ENCODE measurements at regions not wholly inside any gene's neighbourhood (a gene's known extent, or its start where the extent isn't known, plus 50 kb on each side); places are given as distances from the start of the nearest gene placed in this dataset.
"Not testable (repeated sequence)": the region's sequence is repeated elsewhere in the genome, so short reads cannot be mapped to it uniquely, and the experiment has no call there.

GRCh38 chr3:40939741-40940130 is 259.6 kb upstream of the CTNNB1 start:
- DNase-seq (ENCODE audit: low read depth in 2 of 2) = no peak

DNA sequence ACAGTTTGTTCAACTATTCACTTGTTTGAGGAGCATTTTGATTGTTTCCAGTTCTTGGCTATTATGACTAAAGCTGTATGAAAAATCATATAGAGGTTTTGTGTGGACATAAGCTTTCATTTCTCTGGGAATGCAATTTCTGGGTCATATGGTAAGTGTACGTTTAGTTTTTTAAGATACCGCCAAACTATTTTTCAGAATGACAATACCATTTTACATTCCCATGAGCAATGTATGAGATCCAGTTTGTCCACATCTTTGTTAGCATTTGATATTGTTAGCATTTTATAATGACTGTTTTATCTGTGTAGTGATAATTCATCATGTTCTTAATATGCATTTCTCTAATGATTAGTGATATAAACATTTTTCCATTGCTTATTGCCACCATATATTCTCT is 258.7 kb upstream of the CTNNB1 start:
- no peak for DNase-seq (ENCODE audit: low read depth in 2 of 2)

DNA sequence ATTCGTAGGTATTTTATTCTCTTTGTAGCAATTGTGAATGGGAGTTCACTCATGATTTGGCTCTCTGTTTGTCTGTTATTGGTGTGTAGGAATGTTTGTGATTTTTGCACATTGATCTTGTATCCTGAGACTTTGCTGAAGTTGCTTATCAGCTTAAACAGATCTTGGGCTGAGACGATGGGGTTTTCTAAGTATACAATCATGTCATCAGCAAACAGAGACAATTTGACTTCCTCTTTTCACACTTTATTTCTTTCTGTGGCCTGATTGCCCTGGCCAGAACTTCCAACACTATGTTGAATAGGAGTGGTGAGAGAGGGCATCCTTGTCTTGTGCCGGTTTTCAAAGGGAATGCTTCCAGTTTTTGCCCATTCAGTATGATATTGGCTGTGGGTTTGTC is 252.3 kb upstream of the CTNNB1 start:
- DNase-seq (ENCODE audit: low read depth in 2 of 2) = not testable (repeated sequence)

- not testable (repeated sequence) for DNase-seq (ENCODE audit: low read depth in 2 of 2)
Measured at GRCh38 chr3:40949347-40949746, 250.0 kb upstream of the CTNNB1 start.

DNA sequence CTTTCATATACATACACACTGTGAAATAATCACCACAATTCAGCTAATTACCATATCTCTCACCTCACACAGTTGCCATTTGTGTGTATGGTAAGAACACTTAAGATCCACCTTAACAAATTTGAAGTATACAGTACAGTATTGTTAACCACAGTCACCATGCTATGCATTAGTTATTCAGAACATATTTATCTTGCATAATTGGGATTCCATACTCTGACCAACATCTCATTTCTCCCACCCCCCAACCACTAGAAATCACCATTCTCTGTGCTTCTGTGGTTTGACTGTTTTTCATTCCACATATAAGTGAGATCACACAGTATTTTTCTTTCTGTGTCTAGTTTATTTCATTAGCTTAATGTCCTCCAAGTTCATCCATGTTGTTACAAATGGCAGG is 247.7 kb upstream of the CTNNB1 start:
- no peak for DNase-seq (ENCODE audit: low read depth in 2 of 2)

DNA sequence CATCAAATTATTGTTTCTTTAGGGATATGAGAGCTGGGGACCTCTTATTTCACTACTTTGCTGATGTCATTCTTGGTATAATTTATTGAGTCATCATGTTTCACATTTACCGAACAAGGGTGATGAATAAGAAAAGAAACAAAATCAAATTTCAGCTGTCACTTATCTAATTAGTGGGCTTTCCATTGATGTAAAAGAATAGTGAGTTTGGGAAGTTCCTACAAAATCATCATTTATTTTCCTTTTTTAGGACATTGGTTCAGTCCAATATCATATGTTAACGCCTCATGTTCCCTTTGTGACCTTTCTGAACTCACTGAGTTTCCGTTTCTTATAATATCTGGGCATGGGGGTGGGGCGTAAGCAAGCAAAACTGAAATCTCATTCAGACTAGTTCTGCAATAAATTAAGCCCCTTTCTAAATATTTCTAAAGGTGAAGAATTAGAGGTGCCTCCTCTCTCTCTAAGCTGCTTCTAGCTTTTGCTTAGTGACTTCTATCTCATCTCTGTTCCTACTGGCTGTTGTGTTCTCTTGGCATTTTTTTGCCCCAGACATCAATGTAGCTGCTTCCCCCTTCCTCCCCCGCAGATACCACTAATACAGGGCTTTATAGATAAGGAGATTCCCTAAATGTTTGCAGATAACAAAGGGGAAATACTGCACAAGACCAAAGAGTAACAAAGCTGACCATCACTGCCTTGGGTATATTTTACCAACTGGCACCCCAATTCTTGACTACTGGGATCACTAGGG is 238.0 kb upstream of the CTNNB1 start:
- no peak for DNase-seq (ENCODE audit: low read depth in 2 of 2)

DNA sequence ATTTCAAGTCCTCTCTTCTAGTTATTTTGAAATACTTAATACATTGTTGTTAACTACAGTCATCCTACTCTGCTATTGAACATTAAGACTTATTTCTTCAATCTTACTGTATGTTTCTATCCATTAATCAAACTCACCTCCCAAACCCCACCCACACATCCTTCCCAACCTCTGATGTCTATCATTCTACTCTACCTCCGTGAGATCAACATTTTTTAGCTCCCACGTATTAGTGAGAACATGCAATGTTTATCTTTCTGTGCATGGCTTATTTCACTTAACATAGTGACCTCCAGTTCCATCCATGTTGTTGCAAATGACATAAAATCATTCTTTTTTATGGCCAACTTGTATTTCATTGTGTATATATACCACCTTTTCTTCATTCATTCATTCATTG is 236.6 kb upstream of the CTNNB1 start:
- no peak for DNase-seq (ENCODE audit: low read depth in 2 of 2)

DNA sequence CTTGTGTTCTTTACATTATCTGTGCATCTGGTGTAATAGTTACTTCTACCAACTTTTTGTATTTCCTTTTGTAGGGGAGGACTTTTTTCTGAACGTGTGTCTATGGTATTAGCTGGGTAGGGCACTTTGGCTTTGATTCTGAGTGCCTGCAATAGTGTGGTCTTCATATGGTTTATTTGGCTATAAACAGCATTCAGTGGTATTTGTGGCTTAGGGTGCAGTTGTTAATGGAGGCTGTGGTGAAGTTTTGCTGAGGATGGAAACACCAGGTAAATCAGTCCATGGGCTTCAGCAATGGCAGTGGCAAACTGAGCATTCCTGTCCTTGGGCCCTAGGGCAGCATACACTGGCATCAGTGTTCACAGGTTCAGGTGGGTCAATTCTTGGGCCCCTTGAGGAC is 230.6 kb upstream of the CTNNB1 start:
- DNase-seq (ENCODE audit: low read depth in 2 of 2) = no peak

DNA sequence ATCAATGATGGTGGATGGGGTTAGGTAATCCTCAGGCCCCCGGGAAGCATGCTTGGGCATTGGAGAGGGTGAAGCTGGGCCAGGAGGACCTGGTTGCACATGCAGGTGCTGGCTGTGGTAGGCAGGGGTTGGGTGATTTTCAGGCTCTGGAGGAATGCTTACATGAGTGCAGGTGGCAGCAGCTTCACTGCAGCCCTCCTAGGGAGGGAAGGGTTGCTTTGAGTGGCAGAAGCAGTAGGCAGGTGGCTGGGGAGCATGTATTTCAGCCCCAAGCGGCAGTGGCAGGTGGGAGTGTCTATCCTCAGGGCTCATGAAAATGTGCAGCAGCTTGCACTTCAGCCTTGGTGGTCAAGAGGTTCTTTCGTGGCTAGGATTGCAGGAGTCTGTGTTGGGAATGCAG is 230.0 kb upstream of the CTNNB1 start:
- DNase-seq (ENCODE audit: low read depth in 2 of 2) = no peak

DNA sequence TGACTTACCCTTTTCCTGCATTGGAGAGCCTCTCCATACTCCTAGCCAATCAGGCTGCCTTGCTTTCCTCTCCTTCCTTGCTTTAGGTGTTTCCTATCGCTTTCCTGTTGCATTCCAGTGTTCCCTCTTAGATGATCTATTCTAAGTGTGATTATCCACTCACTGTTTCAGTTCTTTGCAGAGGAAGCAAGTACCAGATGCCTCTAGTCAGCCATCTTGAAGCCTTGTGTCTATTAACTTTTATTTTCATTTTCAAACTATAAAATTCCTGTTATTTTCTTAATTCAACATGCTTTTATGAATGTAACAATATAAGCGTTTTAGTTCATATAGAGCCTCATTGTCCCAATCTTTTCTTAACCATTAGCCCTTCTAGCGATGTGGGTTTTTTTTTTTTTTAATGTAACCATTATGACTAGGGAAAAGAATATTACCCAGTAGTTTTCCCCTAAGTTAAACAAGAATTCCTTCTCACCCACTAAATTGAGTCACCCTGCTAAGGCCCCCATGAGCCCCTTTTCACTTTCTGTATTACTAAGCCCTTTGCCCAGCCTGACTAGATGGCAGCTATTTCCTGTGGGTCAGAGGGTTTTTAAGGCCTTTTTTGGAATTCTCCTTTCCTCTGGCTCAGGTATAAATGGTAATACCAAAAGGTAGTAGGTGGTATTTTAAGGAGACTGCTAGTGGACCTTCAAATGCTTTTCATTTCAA is 229.4 kb upstream of the CTNNB1 start:
- no peak for DNase-seq (ENCODE audit: low read depth in 2 of 2)

GRCh38 chr3:40971191-40972168 is 227.8 kb upstream of the CTNNB1 start:
- DNase-seq (ENCODE audit: low read depth in 2 of 2) = no peak

DNA sequence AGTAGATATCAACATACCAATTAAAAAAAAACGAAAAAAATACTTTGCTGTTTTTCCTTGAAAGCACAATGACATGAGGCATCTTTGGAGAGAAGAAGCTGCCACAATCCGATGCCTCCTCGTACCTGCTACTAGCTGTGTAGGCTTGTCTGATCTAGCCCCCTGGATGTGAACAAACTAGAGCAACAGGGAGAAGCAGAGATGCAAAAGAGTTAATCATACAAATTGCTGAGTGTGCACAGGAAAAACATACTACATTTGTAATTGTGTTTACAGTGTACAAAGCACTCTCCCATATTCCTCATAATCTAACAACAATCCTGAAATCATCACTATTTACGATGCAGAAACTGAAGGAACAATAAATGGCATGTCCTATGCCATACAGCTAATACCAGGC is 227.0 kb upstream of the CTNNB1 start:
- no peak for DNase-seq (ENCODE audit: low read depth in 2 of 2)

- DNase-seq (ENCODE audit: low read depth in 2 of 2) = no peak
Measured at GRCh38 chr3:40973141-40973540, 226.2 kb upstream of the CTNNB1 start.

DNA sequence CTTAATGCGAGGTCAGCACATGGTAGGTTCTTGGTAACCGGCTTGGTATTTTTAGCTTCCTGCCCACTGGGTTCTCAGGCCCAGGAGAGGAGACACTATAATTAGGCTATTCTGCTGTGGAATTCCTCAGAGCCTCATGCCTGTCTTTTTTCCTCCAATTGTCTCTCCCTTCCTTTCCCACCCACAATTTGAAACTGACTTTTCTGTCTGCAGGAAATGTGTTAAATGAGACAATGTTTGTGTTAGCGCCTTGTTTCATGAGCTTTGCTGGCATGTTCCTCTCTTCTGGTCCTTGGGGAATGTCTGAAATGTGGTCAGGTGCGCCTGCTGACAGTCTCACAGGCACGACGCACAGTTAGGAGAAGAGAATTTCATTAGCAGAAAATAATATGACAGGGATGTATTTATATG is 223.6 kb upstream of the CTNNB1 start:
- no peak for DNase-seq (ENCODE audit: low read depth in 2 of 2)

- no peak for DNase-seq (ENCODE audit: low read depth in 2 of 2)
Measured at GRCh38 chr3:40976241-40976640, 223.1 kb upstream of the CTNNB1 start.

- no peak for DNase-seq (ENCODE audit: low read depth in 2 of 2)
Measured at GRCh38 chr3:40978442-40978841, 220.9 kb upstream of the CTNNB1 start.

GRCh38 chr3:40979962-40980361 is 219.3 kb upstream of the CTNNB1 start:
- no peak for DNase-seq (ENCODE audit: low read depth in 2 of 2)

DNA sequence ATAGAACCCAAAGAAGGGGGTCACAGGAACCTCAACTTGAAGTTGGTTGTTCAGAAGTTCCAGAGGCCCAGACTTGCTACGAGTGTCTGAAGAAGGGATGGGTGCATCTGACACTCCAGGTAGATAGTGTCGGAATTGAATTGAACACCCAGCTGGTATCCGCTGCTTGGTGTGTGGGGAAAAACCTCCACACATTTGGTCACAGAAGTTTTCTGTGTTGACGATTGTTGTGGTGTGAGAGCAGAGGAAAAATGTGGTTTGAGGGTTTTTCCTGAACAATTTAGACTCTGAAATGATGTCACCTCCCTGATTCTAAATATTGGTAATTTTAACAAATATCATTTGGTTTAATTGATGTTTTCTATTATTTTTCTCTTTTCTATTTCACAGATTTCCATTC is 218.8 kb upstream of the CTNNB1 start:
- DNase-seq (ENCODE audit: low read depth in 2 of 2) = no peak

DNA sequence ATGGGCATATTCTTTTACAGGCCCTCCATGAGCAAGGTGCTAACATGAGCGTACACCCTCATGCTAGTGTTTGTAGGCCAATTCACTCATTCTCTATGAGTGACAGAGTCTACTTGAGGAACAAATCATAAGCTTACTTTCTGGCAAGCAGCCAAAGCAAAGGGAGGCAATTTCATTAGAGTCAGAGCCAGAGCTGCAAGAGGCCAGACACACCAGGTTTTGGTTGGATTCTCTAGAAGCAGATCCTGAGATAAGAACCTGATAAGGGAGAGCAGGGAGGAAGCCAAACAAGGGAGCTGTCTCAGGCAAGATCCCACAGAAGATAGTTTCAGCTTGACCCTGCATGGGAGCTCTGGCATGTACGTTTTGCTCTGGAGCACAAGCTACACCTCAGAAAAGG is 214.1 kb upstream of the CTNNB1 start:
- DNase-seq (ENCODE audit: low read depth in 2 of 2) = no peak

DNA sequence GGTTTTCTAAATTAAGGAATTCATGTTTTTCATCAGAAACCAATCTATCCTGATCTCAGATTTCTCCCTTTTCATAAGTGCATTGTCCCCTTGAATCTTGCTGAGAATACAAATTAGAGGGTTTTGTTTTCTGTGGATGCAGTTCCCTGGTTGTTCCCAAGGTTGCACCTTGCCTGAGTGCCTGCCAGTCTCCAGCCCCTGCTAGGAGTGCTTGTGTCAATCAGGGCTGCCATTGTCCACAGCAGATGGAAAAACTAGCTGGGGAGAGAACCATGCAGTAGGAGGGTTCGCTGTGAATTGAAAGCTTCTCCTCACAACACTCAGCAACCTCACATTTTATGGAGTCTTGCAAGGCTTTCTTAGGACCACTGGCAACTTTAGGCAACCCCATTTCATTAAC is 210.8 kb upstream of the CTNNB1 start:
- DNase-seq (ENCODE audit: low read depth in 2 of 2) = no peak

DNA sequence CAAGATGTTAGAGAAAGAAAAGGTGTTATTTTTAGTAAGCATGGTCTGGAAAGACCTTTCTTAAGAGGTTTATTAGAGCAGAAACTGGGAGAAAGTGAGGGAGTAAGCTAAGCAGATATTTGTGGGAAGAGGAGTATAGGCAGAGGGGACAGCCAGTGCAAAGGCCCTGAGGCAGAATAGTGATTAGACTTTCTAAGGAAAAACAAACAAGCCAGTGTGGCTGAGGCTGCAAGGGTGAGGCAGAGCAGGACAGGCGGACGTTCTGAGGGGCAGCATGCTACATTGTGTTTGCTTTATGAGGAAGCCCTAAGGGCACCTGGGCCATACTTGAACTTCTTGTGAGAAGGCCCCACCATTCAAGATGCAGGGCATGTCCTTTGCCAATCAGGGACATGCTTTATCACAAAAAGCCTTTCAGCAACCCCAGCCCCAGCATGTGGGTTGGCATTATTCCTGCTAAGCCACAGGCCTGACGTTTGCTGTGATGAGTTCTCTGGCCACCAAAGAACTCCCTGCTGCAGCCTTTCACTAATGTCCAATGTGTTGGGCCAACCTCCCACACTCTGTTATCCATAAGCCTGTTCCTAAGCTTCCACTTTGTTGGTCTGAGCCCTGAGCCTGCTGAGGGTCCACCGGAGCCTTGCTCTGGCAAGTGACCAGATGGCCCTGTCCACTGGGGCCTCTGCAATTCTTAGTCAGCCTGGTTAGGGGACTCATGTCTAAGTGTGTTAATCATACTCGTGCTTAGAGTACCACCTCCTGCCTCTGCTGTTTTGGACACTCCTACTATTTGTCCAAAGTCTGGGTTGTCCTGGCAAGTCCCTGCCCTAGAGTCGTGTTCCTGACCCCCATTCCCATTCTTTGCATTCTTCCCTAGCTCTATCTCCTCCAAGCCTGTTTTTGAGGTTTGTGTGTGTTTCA is 209.9 kb upstream of the CTNNB1 start:
- DNase-seq (ENCODE audit: low read depth in 2 of 2) = no peak

All from stimulated activated CD4-positive, alpha-beta T cell treated with anti-CD3 and anti-CD28 coated beads, Interleukin-1b, Interleukin-23, amount 100 ng/mL, for 4 hours (primary cell).